ENCODE measurements at regions not wholly inside any gene's neighbourhood (a gene's known extent, or its start where the extent isn't known, plus 50 kb on each side); places are given as distances from the start of the nearest gene placed in this dataset.

DNA sequence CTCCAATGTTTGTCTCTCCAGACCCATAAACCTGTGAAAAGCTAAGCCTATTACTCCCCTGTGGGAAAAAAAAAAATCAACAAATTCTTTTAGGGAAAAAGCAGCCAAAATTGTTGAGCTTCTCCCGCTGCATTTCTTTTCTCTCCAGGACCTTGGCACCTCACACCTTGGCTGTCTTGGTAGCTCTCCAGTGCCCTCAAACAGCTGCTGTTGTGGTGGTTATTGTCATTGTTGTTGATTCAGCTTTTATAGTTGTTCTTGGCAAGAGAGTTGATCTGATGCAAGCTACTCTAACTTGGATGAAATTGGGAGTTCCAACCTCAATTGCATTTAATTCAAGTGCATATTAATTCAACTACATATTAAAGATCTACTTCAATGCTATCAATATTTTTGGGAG is 516.9 kb upstream of the LARGE1 start:
- Histone ChIP-seq H3K4me1 (no peaks in the 10 kb centered on the region), H3K4me3 (ENCODE audit: low read depth, low read length) (no peak overlapping the region), H3K4me2 (ENCODE audit: low read length) (no peak overlapping the region), H3K9me3 (ENCODE audit: control insufficient read depth, low read length) (no peaks in the 10 kb centered on the region), H3K79me2 (no peaks in the 10 kb centered on the region), H3K27me3 (ENCODE audit: control insufficient read depth, insufficient read depth, low read length) (no peaks in the 10 kb centered on the region), H3K36me3 (ENCODE audit: control insufficient read depth, insufficient read depth, low read length) (no peaks in the 10 kb centered on the region), H3K9ac (no peak overlapping the region), H3K27ac (no peak overlapping the region), H2AFZ (no peak overlapping the region)
- TF ChIP-seq, protein P1, sequence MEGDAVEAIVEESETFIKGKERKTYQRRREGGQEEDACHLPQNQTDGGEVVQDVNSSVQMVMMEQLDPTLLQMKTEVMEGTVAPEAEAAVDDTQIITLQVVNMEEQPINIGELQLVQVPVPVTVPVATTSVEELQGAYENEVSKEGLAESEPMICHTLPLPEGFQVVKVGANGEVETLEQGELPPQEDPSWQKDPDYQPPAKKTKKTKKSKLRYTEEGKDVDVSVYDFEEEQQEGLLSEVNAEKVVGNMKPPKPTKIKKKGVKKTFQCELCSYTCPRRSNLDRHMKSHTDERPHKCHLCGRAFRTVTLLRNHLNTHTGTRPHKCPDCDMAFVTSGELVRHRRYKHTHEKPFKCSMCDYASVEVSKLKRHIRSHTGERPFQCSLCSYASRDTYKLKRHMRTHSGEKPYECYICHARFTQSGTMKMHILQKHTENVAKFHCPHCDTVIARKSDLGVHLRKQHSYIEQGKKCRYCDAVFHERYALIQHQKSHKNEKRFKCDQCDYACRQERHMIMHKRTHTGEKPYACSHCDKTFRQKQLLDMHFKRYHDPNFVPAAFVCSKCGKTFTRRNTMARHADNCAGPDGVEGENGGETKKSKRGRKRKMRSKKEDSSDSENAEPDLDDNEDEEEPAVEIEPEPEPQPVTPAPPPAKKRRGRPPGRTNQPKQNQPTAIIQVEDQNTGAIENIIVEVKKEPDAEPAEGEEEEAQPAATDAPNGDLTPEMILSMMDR (IDR thresholded peaks at IDR 0.05), result no peak

DNA sequence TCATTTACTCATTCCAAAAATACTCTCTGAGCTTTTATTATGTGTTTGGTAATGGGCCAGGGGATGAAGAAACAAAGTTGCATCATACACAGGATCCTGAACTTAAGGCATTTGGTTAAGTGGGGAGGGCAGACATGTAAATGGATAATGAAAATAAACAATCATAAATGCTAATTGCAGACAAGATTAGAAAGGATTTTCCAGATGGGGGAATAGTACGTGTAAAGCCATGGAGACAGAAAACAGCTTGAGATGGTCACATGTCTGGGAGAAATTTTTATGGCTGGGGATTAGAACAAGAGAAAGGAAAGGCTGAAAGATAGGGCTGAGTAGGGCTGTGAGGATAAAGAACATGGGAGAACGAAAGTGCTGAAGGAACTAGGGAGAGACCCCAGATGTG is 534.3 kb upstream of the LARGE1 start:
- Histone ChIP-seq H3K9ac (no peak overlapping the region), H3K27me3 (ENCODE audit: control insufficient read depth, insufficient read depth, low read length) (no peaks in the 10 kb centered on the region)
- TF ChIP-seq, protein P1 (IDR thresholded peaks at IDR 0.05), result no peak

DNA sequence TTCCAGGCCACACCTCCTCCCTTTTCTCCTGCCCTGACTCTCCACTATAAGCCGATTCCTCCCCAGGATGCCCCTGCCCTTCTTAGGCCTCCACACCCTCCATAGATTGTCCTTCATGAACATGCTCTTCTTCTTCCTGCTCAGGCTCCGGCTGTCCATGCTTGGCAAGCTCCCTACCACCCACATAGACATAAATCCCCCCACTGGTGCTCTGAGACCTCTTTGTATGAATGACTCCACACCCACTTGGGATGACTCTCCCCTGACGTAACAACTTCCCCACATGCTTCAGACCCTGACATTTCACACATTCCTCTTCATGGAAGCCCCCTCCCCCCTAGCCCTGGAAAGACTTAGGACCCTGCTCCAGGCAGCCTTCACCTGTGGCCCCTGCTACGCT is 542.5 kb upstream of the LARGE1 start:
- H3K36me3 ChIP-seq (ENCODE audit: control insufficient read depth, insufficient read depth, low read length), result no peaks in the 10 kb centered on the region
- H3K27ac ChIP-seq, result no peak overlapping the region
- H3K4me3 ChIP-seq (ENCODE audit: low read depth, low read length), result no peak overlapping the region
- H2AFZ ChIP-seq, result no peak overlapping the region
- H3K4me1 ChIP-seq, result no peaks in the 10 kb centered on the region
- TF ChIP-seq, protein P1 (IDR thresholded peaks at IDR 0.05), result no peak
- no peaks in the 10 kb centered on the region for H3K27me3 ChIP-seq (ENCODE audit: control insufficient read depth, insufficient read depth, low read length)
- H3K4me2 ChIP-seq (ENCODE audit: low read length), result no peak overlapping the region
- H3K9me3 ChIP-seq (ENCODE audit: control insufficient read depth, low read length), result no peaks in the 10 kb centered on the region
- no peaks in the 10 kb centered on the region for H3K79me2 ChIP-seq
- no peak overlapping the region for H3K9ac ChIP-seq

More for the DNA sequence above, 534.3 kb upstream of the LARGE1 start:
- Histone ChIP-seq H3K27ac (no peak overlapping the region), H2AFZ (no peak overlapping the region), H3K4me2 (ENCODE audit: low read length) (no peak overlapping the region), H3K9me3 (ENCODE audit: control insufficient read depth, low read length) (no peaks in the 10 kb centered on the region), H3K4me3 (ENCODE audit: low read depth, low read length) (no peak overlapping the region), H3K36me3 (ENCODE audit: control insufficient read depth, insufficient read depth, low read length) (no peaks in the 10 kb centered on the region), H3K79me2 (no peaks in the 10 kb centered on the region), H3K4me1 (no peaks in the 10 kb centered on the region)

DNA sequence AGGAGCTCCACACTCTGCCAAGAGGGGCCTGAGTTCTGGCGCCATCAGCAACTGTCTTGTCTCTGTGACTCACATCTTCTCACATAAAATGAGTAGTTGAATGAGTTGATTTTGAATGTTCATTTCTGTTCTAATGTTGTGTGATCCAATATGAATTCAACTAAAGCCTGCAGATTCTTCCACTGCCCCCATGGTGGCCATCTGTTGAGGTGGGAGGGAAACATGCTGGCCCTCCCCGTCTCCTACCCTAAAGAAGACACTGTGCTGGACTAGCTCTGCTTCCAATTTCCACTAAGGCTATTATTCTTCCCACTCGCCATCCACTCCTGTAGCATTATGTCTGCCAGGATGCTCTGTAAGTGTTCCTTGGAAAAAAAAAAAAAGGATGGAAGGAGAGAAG is 555.6 kb upstream of the LARGE1 start:
- Histone ChIP-seq H3K27me3 (ENCODE audit: control insufficient read depth, insufficient read depth, low read length) (no peaks in the 10 kb centered on the region), H2AFZ (no peak overlapping the region), H3K9ac (no peak overlapping the region), H3K4me2 (ENCODE audit: low read length) (no peak overlapping the region), H3K9me3 (ENCODE audit: control insufficient read depth, low read length) (no peaks in the 10 kb centered on the region), H3K27ac (no peak overlapping the region), H3K4me3 (ENCODE audit: low read depth, low read length) (no peak overlapping the region), H3K79me2 (no peaks in the 10 kb centered on the region), H3K36me3 (ENCODE audit: control insufficient read depth, insufficient read depth, low read length) (no peaks in the 10 kb centered on the region), H3K4me1 (no peaks in the 10 kb centered on the region)
- TF ChIP-seq, protein P1 (IDR thresholded peaks at IDR 0.05), result no peak

DNA sequence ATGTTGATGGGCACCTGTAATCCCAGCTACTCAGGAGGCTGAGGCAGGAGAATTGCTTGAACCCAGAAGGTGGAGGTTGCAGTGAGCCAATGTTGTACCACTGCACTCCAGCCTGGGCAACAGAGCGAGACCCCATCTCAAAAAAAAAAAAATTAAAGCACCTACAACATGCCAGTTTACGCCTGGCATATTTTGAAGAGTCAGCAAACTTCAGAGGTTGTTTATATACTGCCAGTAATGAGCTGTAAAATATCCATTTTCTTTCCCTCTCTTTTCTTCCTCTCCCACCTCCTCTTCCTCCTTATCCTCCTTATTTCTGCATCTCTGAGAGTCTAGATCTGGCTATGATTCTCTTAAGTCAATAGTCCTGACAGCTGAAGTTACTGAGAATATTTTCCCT is 556.5 kb upstream of the LARGE1 start:
- no peak overlapping the region for H3K9ac ChIP-seq
- no peak overlapping the region for H3K4me2 ChIP-seq (ENCODE audit: low read length)
- TF ChIP-seq, protein P1 (IDR thresholded peaks at IDR 0.05), result no peak
- H3K27me3 ChIP-seq (ENCODE audit: control insufficient read depth, insufficient read depth, low read length), result no peaks in the 10 kb centered on the region
- no peaks in the 10 kb centered on the region for H3K79me2 ChIP-seq
- no peaks in the 10 kb centered on the region for H3K36me3 ChIP-seq (ENCODE audit: control insufficient read depth, insufficient read depth, low read length)
- H3K9me3 ChIP-seq (ENCODE audit: control insufficient read depth, low read length), result no peaks in the 10 kb centered on the region
- H3K4me3 ChIP-seq (ENCODE audit: low read depth, low read length), result no peak overlapping the region
- no peak overlapping the region for H2AFZ ChIP-seq
- H3K4me1 ChIP-seq, result no peaks in the 10 kb centered on the region
- no peak overlapping the region for H3K27ac ChIP-seq
